ENCODE measurements at regions not wholly inside any gene's neighbourhood (a gene's known extent, or its start where the extent isn't known, plus 50 kb on each side); places are given as distances from the start of the nearest gene placed in this dataset.
"Not testable (repeated sequence)": the region's sequence is repeated elsewhere in the genome, so short reads cannot be mapped to it uniquely, and the experiment has no call there.

- DNase-seq (ENCODE audit: low spot score): no peak
Measured at GRCh38 chr5:116892993-116893392, 318.4 kb upstream of the SEMA6A start.

GRCh38 chr5:116887104-116887503 lies 312.5 kb upstream of the SEMA6A start:
- DNase-seq (ENCODE audit: low spot score): peak; percentile 13

GRCh38 chr5:116885825-116886224 lies 311.2 kb upstream of the SEMA6A start:
- DNase-seq (ENCODE audit: low spot score): no peak

GRCh38 chr5:116883875-116884274 lies 309.3 kb upstream of the SEMA6A start:
- no peak for DNase-seq (ENCODE audit: low spot score)

- DNase-seq (ENCODE audit: low spot score): no peak
Measured at GRCh38 chr5:116881921-116882531, 307.4 kb upstream of the SEMA6A start.

GRCh38 chr5:116880601-116881000 lies 306.0 kb upstream of the SEMA6A start:
- DNase-seq (ENCODE audit: low spot score): no peak

GRCh38 chr5:116880150-116880549 lies 305.5 kb upstream of the SEMA6A start:
- DNase-seq (ENCODE audit: low spot score): no peak

GRCh38 chr5:116876240-116876840 lies 301.7 kb upstream of the SEMA6A start:
- DNase-seq (ENCODE audit: low spot score): no peak

- no peak for DNase-seq (ENCODE audit: low spot score)
Measured at GRCh38 chr5:116872986-116873385, 298.4 kb upstream of the SEMA6A start.

GRCh38 chr5:116872486-116872885 lies 297.9 kb upstream of the SEMA6A start:
- DNase-seq (ENCODE audit: low spot score): no peak

GRCh38 chr5:116867825-116868224 lies 293.2 kb upstream of the SEMA6A start:
- not testable (repeated sequence) for DNase-seq (ENCODE audit: low spot score)

- no peak for DNase-seq (ENCODE audit: low spot score)
Measured at GRCh38 chr5:116865651-116866050, 291.0 kb upstream of the SEMA6A start.

GRCh38 chr5:116864838-116865190 lies 290.2 kb upstream of the SEMA6A start:
- DNase-seq (ENCODE audit: low spot score): no peak

GRCh38 chr5:116864157-116864837 lies 289.7 kb upstream of the SEMA6A start:
- DNase-seq (ENCODE audit: low spot score): no peak

- no peak for DNase-seq (ENCODE audit: low spot score)
Measured at GRCh38 chr5:116862632-116863455, 288.2 kb upstream of the SEMA6A start.

GRCh38 chr5:116861666-116862065 lies 287.0 kb upstream of the SEMA6A start:
- DNase-seq (ENCODE audit: low spot score): no peak

- no peak for DNase-seq (ENCODE audit: low spot score)
Measured at GRCh38 chr5:116861097-116861496, 286.5 kb upstream of the SEMA6A start.

GRCh38 chr5:116859666-116860320 lies 285.2 kb upstream of the SEMA6A start:
- DNase-seq (ENCODE audit: low spot score): no peak

- DNase-seq (ENCODE audit: low spot score): no peak
Measured at GRCh38 chr5:116858705-116859333, 284.2 kb upstream of the SEMA6A start.

- not testable (repeated sequence) for DNase-seq (ENCODE audit: low spot score)
Measured at GRCh38 chr5:116858020-116858419, 283.4 kb upstream of the SEMA6A start.

GRCh38 chr5:116856271-116856670 lies 281.6 kb upstream of the SEMA6A start:
- no peak for DNase-seq (ENCODE audit: low spot score)

GRCh38 chr5:116853992-116854391 lies 279.4 kb upstream of the SEMA6A start:
- no peak for DNase-seq (ENCODE audit: low spot score)
